Thymus (tissue), 11 donors: ENCODE measurements at regions not wholly inside any gene's neighbourhood (a gene's known extent, or its start where the extent isn't known, plus 50 kb on each side); places are given as distances from the start of the nearest gene placed in this dataset.

Experiments
- DNase-seq, 9 donors: peaks; one replicate each; pipeline ENCODE4 v3.0.0-alpha.2; 2013; ENCODE audit warnings: low spot score in 9 of 9, low read depth in 6 of 9, missing footprints in 1 of 9
- H3K27ac ChIP-seq, 2 donors: one replicate each; pipeline ENCODE4 v1.5.1; 2013; ENCODE audit warnings: control low read depth in 1 of 2, low read depth in 1 of 2, low read length in 1 of 2, mild to moderate bottlenecking in 1 of 2, moderate library complexity in 1 of 2
- H3K27me3 ChIP-seq, 2 donors: one replicate each; pipeline ENCODE4 v1.5.1; 2013; ENCODE audit warnings: low read length in 1 of 2; ENCODE audit not compliant: control insufficient read depth in 2 of 2, insufficient read depth in 1 of 2
- H3K36me3 ChIP-seq, 2 donors: one replicate each; pipeline ENCODE4 v1.5.1; 2013; ENCODE audit warnings: low read length in 1 of 2, mild to moderate bottlenecking in 1 of 2, moderate library complexity in 1 of 2; ENCODE audit not compliant: control insufficient read depth in 2 of 2, insufficient read depth in 2 of 2
- H3K4me1 ChIP-seq, 2 donors: one replicate each; pipeline ENCODE4 v1.5.1; 2013; ENCODE audit warnings: low read length in 2 of 2; ENCODE audit not compliant: control insufficient read depth in 2 of 2, insufficient read depth in 2 of 2
- H3K4me3 ChIP-seq, 2 donors: one replicate each; pipeline ENCODE4 v1.5.1; 2013; ENCODE audit warnings: low read length in 2 of 2, control low read depth in 1 of 2, mild to moderate bottlenecking in 1 of 2
- H3K9me3 ChIP-seq, 2 donors: one replicate each; pipeline ENCODE4 v1.5.1; 2013; ENCODE audit warnings: low read length in 1 of 2, mild to moderate bottlenecking in 1 of 2; ENCODE audit not compliant: control insufficient read depth in 2 of 2, insufficient read depth in 1 of 2
- WGBS: extraction: QIAGEN DNeasy Blood & Tissue Kit; methylation state at CpG from one replicate; pipeline ENCODE4 v1.1.7; 2013; 5-methylcytosine and 5-hydroxymethylcytosine counted together
- donor health status: healthy.

DNA sequence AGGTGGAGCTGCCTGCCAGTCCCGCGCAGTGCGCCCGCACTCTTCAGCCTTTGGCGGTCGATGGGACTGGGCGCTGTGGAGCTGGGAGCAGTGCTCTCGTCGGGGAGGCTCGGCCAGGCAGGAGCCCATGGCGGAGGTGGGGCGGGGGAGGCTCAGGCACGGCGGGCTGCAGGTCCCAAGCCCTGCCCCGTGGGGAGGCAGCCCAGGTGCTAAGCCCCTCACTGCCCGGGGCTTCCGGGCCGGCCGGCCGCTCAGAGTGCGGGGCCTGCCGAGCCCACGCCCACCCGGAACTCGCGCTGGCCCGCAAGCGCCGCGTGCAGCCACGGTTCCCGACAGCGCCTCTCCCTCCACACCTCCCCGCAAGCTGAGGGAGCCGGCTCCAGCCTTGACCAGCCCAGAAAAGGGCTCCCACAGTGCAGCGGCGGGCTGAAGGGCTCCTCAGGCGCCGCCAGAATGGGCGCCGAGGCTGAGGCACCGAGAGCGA is 316.4 kb downstream of the RND3 start:
- H3K4me1 ChIP-seq: no peaks in the 10 kb centered on the region
- H3K4me3 ChIP-seq: no peak overlapping the region
- no peak for DNase-seq
- 97% methylated on average over 43 of the region's 43 CpGs for WGBS
- no peaks in the 10 kb centered on the region for H3K36me3 ChIP-seq
- H3K9me3 ChIP-seq: peaks cover 0 to 4% of the 10 kb centered on the region in 2 donors
- H3K27ac ChIP-seq: no peak overlapping the region
- H3K27me3 ChIP-seq: no peaks in the 10 kb centered on the region

DNA sequence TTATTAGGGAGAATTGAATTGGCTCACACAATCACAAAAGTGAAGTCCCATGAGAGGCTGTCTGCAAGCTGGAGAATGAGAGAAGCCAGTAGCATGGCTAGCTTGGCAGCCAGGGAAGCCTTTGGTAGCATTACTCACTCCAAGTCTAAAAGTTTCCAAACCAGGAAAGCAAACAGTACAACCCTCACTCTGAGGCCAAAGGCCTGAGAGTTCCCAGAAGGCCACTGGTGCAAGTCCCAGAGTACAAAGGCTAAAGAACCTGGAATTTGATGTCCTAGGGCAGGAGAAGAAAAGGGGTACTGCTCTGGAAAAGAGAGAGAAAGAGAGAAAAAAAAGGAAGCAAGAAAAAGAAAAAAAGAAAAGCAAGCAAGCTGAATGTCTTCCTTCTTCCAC is 318.2 kb downstream of the RND3 start:
- no peak for DNase-seq
- Histone ChIP-seq H3K36me3 (no peaks in the 10 kb centered on the region), H3K4me3 (no peak overlapping the region), H3K27me3 (no peaks in the 10 kb centered on the region), H3K9me3 (peaks cover 0 to 4% of the 10 kb centered on the region in 2 donors), H3K27ac (no peak overlapping the region), H3K4me1 (no peaks in the 10 kb centered on the region)

DNA sequence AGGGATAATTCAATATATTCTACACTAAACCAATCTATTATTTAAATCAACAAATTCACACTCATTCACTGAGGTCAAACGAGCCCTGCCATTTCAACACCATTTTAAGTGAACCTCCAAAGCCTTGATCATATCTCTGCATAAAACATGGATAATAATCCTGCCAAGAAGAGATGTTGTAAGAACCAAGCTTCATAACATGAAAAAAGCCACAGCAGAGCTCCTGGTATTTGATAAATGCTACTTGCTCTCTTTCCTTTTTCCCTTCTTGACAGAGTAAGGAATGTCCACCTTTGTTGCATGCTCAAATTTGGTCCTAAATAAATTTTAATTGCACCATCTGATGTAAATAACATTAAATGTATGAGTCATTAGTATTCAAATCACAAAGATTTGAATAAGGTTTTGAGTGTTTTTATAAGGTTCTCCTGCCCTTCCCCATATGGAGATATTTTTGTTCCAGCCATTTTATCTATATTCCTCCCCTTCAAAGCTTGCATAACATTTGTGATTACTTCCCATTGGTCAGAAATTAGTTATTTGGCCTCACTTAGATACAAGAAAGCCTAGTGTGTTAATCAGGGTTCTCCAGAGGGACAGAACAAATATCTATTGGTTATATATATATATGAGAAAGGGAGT is 318.8 kb downstream of the RND3 start:
- H3K4me3 ChIP-seq: no peak overlapping the region
- peaks cover 0 to 4% of the 10 kb centered on the region in 2 donors for H3K9me3 ChIP-seq
- no peaks in the 10 kb centered on the region for H3K4me1 ChIP-seq
- no peak overlapping the region for H3K27ac ChIP-seq
- H3K36me3 ChIP-seq: no peaks in the 10 kb centered on the region
- WGBS: 74% methylated on average over 1 of the region's 1 CpG
- no peaks in the 10 kb centered on the region for H3K27me3 ChIP-seq
- no peak for DNase-seq

DNA sequence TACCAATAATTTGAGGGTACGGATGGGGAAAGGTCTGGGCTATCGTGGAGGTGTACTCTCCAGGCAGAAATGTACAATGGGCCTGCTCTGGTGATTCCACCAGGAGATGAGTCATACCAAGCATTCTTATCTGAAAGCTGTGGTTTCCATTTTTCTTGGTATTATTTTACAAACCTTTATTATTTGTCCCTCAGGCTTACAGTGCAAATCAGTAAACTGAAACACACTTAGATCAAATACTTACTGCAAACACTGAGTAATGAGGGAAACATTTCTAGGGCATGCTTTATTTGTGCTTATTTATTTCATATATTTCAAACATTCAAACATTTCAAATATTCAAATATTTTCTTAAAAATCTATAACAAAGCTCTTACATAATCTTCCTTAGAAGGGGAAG is 319.8 kb downstream of the RND3 start:
- peaks cover 0 to 4% of the 10 kb centered on the region in 2 donors for H3K9me3 ChIP-seq
- DNase-seq: no peak
- 89% methylated on average over 2 of the region's 2 CpGs for WGBS
- H3K27ac ChIP-seq: no peak overlapping the region
- no peaks in the 10 kb centered on the region for H3K36me3 ChIP-seq
- H3K27me3 ChIP-seq: no peaks in the 10 kb centered on the region
- no peaks in the 10 kb centered on the region for H3K4me1 ChIP-seq
- no peak overlapping the region for H3K4me3 ChIP-seq

DNA sequence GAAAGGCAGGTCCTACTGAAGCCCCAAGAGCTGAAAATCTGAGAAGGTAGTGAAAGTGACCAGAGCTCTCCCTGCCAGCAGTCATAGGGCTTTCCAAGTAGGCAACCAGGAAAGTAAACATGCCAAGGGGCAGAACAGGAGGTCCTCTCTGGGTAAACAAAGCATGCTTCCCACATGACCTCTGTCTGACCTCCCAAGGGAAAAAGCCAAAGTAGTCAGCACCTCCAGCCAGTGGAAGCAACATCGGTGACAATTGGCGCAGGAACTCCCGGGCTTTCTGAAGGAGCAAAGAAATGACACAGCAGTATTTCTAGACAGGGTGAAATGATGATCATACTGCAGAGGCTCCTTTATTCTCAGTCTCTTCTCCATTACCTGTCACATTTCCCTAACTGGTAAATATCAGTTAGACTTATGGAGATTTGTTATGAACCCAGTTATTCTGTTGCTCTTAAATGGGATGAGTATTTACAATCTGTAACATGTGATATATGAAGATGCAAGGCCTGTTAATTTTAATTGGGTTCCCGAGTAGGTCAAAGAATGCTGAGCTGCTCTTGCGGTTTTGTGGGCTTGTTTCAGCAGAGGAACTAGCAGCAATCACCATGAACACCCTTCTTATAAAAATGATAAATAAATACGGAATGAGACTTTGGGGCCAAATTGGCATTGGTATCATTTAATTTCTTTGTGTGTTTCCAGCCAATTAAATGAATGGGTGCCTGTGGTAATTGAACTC is 321.0 kb downstream of the RND3 start:
- WGBS: 78% methylated on average over 6 of the region's 6 CpGs
- Histone ChIP-seq H3K4me1 (no peaks in the 10 kb centered on the region), H3K27ac (no peak overlapping the region), H3K4me3 (no peak overlapping the region), H3K9me3 (peaks cover 0 to 3% of the 10 kb centered on the region in 2 donors), H3K27me3 (no peaks in the 10 kb centered on the region), H3K36me3 (no peaks in the 10 kb centered on the region)
- no peak for DNase-seq

DNA sequence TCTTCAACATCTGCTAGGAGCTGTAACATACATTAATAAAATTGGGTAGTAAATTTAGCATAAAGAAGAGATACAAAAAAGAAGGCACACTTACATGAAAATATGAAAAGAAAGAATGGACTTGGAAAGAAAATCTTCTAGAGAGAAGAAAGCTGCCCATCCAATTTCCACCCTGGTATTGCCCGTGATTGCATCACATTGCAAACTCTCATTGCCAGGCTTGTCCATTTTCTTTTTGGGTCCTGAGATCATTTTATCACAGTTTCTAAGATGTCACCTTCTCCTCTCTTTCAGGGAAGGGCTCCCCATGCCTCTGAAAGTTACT is 321.5 kb downstream of the RND3 start:
- no peak for DNase-seq
- H3K4me3 ChIP-seq: no peak overlapping the region
- H3K4me1 ChIP-seq: no peaks in the 10 kb centered on the region
- no peak overlapping the region for H3K27ac ChIP-seq
- no peaks in the 10 kb centered on the region for H3K27me3 ChIP-seq
- H3K36me3 ChIP-seq: no peaks in the 10 kb centered on the region
- WGBS: 93% methylated on average over 1 of the region's 1 CpG
- no peaks in the 10 kb centered on the region for H3K9me3 ChIP-seq

DNA sequence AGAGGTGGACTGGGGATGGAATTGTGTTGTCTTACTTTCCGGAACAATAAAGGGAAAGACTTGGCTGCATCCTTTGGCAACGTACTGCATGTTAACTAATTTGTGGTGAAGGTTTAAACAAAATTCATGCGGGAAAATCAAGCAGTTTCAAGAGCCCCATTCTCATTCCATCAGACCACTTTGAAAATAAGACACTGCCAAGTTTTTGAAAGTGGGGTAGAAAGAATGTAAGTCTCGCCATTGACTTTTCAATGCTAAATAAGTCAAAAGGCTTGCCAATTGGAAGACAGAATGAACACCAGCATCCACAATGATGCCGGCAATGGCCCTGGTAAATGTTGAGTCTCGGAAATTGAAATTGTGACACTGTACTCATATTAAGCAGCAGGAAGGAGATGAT is 322.0 kb downstream of the RND3 start:
- Histone ChIP-seq H3K4me1 (no peaks in the 10 kb centered on the region), H3K9me3 (no peaks in the 10 kb centered on the region), H3K27me3 (no peaks in the 10 kb centered on the region), H3K4me3 (no peak overlapping the region), H3K36me3 (no peaks in the 10 kb centered on the region), H3K27ac (no peak overlapping the region)
- no peak for DNase-seq
- 93% methylated on average over 6 of the region's 6 CpGs for WGBS

DNA sequence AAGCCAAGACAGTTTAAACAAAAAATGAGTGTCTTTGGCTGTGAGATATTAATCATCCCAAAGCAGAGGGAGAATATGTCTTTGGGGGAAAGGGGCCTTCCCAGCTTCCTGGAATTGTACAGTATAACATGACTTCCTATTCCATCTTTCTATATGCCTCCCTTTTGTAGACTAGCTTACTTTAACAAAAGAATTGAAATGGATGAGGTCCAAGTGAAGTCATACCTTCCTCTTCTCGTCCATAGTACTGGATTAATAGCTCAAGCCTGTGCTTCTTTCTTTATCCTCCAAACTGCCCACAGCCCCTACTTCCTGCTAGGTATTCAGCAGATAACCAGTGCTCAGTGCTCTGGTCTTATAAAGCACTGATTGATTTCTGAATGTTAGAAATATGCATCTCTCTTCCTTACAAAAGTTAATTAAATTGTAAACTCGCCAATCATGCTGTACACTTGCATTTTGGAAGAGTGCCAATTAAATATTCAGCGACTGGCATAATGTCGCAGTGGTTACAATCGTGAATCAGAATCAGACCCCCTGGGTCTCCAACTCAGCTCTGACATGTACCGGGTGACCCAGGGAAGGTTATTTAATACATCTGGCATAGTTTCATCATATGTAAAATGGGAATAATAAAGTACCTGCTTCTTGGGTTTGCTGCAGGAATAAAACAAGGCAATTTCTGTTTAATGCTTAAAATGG is 325.1 kb downstream of the RND3 start:
- Histone ChIP-seq H3K4me1 (no peaks in the 10 kb centered on the region), H3K27me3 (no peaks in the 10 kb centered on the region), H3K36me3 (no peaks in the 10 kb centered on the region), H3K9me3 (no peaks in the 10 kb centered on the region), H3K27ac (no peak overlapping the region), H3K4me3 (no peak overlapping the region)
- no peak for DNase-seq
- 79% methylated on average over 6 of the region's 6 CpGs for WGBS

DNA sequence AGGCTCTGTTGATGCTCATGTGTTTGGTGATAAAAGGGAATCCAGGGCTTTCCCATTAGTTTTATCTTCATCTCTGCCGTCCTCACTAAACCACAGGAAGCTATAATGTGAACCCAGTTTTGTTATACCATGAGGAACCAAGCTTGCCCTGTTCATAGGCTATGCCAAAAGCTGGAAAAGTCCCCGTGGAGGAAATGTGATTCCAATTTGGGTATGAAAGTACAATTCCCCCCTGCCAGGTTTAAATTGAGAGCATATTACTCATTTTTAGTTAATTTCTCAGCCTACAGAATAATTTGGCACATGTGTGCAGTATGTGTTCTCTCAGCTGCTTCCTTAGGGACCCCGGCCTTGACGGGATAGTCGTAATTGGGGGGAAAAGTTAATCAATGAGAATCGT is 327.4 kb downstream of the RND3 start:
- H3K9me3 ChIP-seq: no peaks in the 10 kb centered on the region
- H3K36me3 ChIP-seq: no peaks in the 10 kb centered on the region
- no peaks in the 10 kb centered on the region for H3K4me1 ChIP-seq
- no peak for DNase-seq
- no peak overlapping the region for H3K4me3 ChIP-seq
- H3K27ac ChIP-seq: no peak overlapping the region
- H3K27me3 ChIP-seq: no peaks in the 10 kb centered on the region
- 74% methylated on average over 6 of the region's 6 CpGs for WGBS
